HuH-7.5 (cell line): ENCODE measurements at regions not wholly inside any gene's neighbourhood (a gene's known extent, or its start where the extent isn't known, plus 50 kb on each side); places are given as distances from the start of the nearest gene placed in this dataset.
"Not testable (repeated sequence)": the region's sequence is repeated elsewhere in the genome, so short reads cannot be mapped to it uniquely, and the experiment has no call there.

ENCODE experiments used
- DNase-seq: peaks from one replicate; pipeline ENCODE4 v3.0.0; 2011; ENCODE audit warnings: low spot score

- DNase-seq: not testable (repeated sequence)
Observed at GRCh38 chr13:63837701-63838100, 2422.1 kb upstream of the PCDH20 start.

- DNase-seq: not testable (repeated sequence)
Observed at GRCh38 chr13:63829609-63830008, 2414.0 kb upstream of the PCDH20 start.

- not testable (repeated sequence) for DNase-seq
Observed at GRCh38 chr13:63821785-63822184, 2406.1 kb upstream of the PCDH20 start.

GRCh38 chr13:63811428-63812004, 2395.9 kb upstream of the PCDH20 start:
- DNase-seq: peak; percentile 20

GRCh38 chr13:63791134-63791533, 2375.5 kb upstream of the PCDH20 start:
- DNase-seq: not testable (repeated sequence)

GRCh38 chr13:63774133-63774532, 2358.5 kb upstream of the PCDH20 start:
- DNase-seq: no peak

- no peak for DNase-seq
Observed at GRCh38 chr13:63773476-63773875, 2357.8 kb upstream of the PCDH20 start.

GRCh38 chr13:63757683-63758082, 2342.0 kb upstream of the PCDH20 start:
- not testable (repeated sequence) for DNase-seq

GRCh38 chr13:63749857-63750256, 2334.2 kb upstream of the PCDH20 start:
- DNase-seq: not testable (repeated sequence)

GRCh38 chr13:63741814-63742101, 2326.1 kb upstream of the PCDH20 start:
- DNase-seq: not testable (repeated sequence)

- DNase-seq: no peak
Observed at GRCh38 chr13:63741029-63741813, 2325.6 kb upstream of the PCDH20 start.

GRCh38 chr13:63739112-63739735, 2323.6 kb upstream of the PCDH20 start:
- DNase-seq: not testable (repeated sequence)

GRCh38 chr13:63737418-63737817, 2321.8 kb upstream of the PCDH20 start:
- no peak for DNase-seq

- peak; percentile 8 for DNase-seq
Observed at GRCh38 chr13:63731896-63732295, 2316.2 kb upstream of the PCDH20 start.

GRCh38 chr13:63712159-63712558, 2296.5 kb upstream of the PCDH20 start:
- DNase-seq: not testable (repeated sequence)

- no peak for DNase-seq
Observed at GRCh38 chr13:63706751-63707150, 2291.1 kb upstream of the PCDH20 start.

- no peak for DNase-seq
Observed at GRCh38 chr13:63704521-63704920, 2288.9 kb upstream of the PCDH20 start.

GRCh38 chr13:63700350-63700749, 2284.7 kb upstream of the PCDH20 start:
- DNase-seq: no peak

GRCh38 chr13:63699948-63700347, 2284.3 kb upstream of the PCDH20 start:
- DNase-seq: no peak

- DNase-seq: no peak
Observed at GRCh38 chr13:63696055-63696454, 2280.4 kb upstream of the PCDH20 start.

GRCh38 chr13:63693696-63694095, 2278.0 kb upstream of the PCDH20 start:
- no peak for DNase-seq

GRCh38 chr13:63691474-63691873, 2275.8 kb upstream of the PCDH20 start:
- no peak for DNase-seq

GRCh38 chr13:63690672-63691071, 2275.0 kb upstream of the PCDH20 start:
- no peak for DNase-seq
